NCI-H524 (cell line): ENCODE measurements at regions not wholly inside any gene's neighbourhood (a gene's known extent, or its start where the extent isn't known, plus 50 kb on each side); places are given as distances from the start of the nearest gene placed in this dataset.
A peak's percentile ranks its signal among the peaks of the same experiment; 100 is the strongest.

Experiments used
- DNase-seq, 2 experiments: peaks; one replicate each; lab custom pipeline; 2025; lab: John Stamatoyannopoulos, UW

GRCh38 chr18:75588412-75588811, 160.9 kb upstream of the SMIM21 start:
- no peak for DNase-seq

GRCh38 chr18:75587131-75587530, 159.6 kb upstream of the SMIM21 start:
- DNase-seq = no peak

- DNase-seq = no peak
Observed at GRCh38 chr18:75586130-75586889, 158.8 kb upstream of the SMIM21 start.

GRCh38 chr18:75582940-75583339, 155.4 kb upstream of the SMIM21 start:
- no peak for DNase-seq

- no peak for DNase-seq
Observed at GRCh38 chr18:75582406-75582821, 154.9 kb upstream of the SMIM21 start.

GRCh38 chr18:75581336-75582131, 154.0 kb upstream of the SMIM21 start:
- DNase-seq = no peak

- no peak for DNase-seq
Observed at GRCh38 chr18:75574187-75574586, 146.7 kb upstream of the SMIM21 start.

GRCh38 chr18:75563150-75563549, 135.6 kb upstream of the SMIM21 start:
- DNase-seq = no peak

GRCh38 chr18:75562216-75562615, 134.7 kb upstream of the SMIM21 start:
- DNase-seq = no peak

- DNase-seq = no peak
Observed at GRCh38 chr18:75558790-75559189, 131.3 kb upstream of the SMIM21 start.

- DNase-seq = no peak
Observed at GRCh38 chr18:75556841-75557240, 129.3 kb upstream of the SMIM21 start.

GRCh38 chr18:75554644-75555185, 127.2 kb upstream of the SMIM21 start:
- no peak for DNase-seq

- DNase-seq = no peak
Observed at GRCh38 chr18:75554176-75554575, 126.7 kb upstream of the SMIM21 start.

- DNase-seq = no peak
Observed at GRCh38 chr18:75553021-75553420, 125.5 kb upstream of the SMIM21 start.

GRCh38 chr18:75551071-75551470, 123.6 kb upstream of the SMIM21 start:
- no peak for DNase-seq

GRCh38 chr18:75548353-75548905, 120.9 kb upstream of the SMIM21 start:
- peak; percentile 80 to 87 for DNase-seq

GRCh38 chr18:75546964-75547363, 119.5 kb upstream of the SMIM21 start:
- no peak for DNase-seq

- no peak for DNase-seq
Observed at GRCh38 chr18:75545189-75545588, 117.7 kb upstream of the SMIM21 start.

- DNase-seq = no peak
Observed at GRCh38 chr18:75544496-75544895, 117.0 kb upstream of the SMIM21 start.

- DNase-seq = no peak
Observed at GRCh38 chr18:75544051-75544481, 116.6 kb upstream of the SMIM21 start.

GRCh38 chr18:75538727-75539126, 111.2 kb upstream of the SMIM21 start:
- no peak for DNase-seq

- no peak for DNase-seq
Observed at GRCh38 chr18:75533950-75534349, 106.4 kb upstream of the SMIM21 start.

- no peak for DNase-seq
Observed at GRCh38 chr18:75533209-75533608, 105.7 kb upstream of the SMIM21 start.
